HUES64 (cell line): ENCODE measurements at regions not wholly inside any gene's neighbourhood (a gene's known extent, or its start where the extent isn't known, plus 50 kb on each side); places are given as distances from the start of the nearest gene placed in this dataset.
"Not testable (repeated sequence)": the region's sequence is repeated elsewhere in the genome, so short reads cannot be mapped to it uniquely, and the experiment has no call there.

Source experiments
- H3K27ac ChIP-seq: 2 replicates; pipeline ENCODE4 v1.7.0; 2013; ENCODE audit warnings: low read depth, low read length, inconsistent platforms
- H3K27me3 ChIP-seq: 2 replicates; pipeline ENCODE4 v1.6.1; 2013; ENCODE audit warnings: mild to moderate bottlenecking, low read length; ENCODE audit not compliant: insufficient read depth
- H3K36me3 ChIP-seq: 2 replicates; pipeline ENCODE4 v1.6.1; 2013; ENCODE audit warnings: mild to moderate bottlenecking, low read length; ENCODE audit not compliant: insufficient read depth
- H3K4me1 ChIP-seq: 2 replicates; pipeline ENCODE4 v1.6.1; 2013; ENCODE audit warnings: mild to moderate bottlenecking, low read length, moderate library complexity; ENCODE audit not compliant: insufficient read depth
- H3K4me3 ChIP-seq: 2 replicates; pipeline ENCODE4 v1.5.1; 2013; ENCODE audit warnings: mild to moderate bottlenecking, low read length, moderate library complexity
- H3K9ac ChIP-seq: 2 replicates; pipeline ENCODE4 v1.6.1; 2013; ENCODE audit warnings: mild to moderate bottlenecking, low read depth, low read length
- H3K9me3 ChIP-seq: 2 replicates; pipeline ENCODE4 v1.6.1; 2013; ENCODE audit warnings: low read depth, low read length; ENCODE audit not compliant: insufficient read depth
- WGBS: fragments of 150-250, 120-280 bp; methylation state at CpG from one replicate; pipeline ENCODE4 v1.1.7; 2013; ENCODE audit warnings: missing lambda C conversion rate; 5-methylcytosine and 5-hydroxymethylcytosine counted together

DNA sequence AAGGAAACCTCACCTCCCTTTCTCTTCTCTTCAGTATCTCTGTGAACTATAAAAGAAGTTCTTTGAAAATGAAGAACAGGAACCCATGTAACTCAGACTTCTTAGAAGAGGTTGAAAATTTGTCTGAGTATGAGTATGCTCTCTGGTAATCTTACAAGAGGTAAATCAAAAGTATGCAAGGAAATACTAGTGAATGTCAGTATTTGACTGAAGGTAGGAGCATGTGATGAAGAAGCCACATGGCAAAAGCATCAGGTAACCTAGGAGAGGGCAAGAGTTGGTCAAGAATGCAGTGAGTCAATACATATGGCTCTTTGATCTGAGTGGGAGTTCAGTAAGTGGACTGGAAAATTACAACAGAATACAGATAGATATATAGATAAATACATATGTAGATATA lies 133.0 kb upstream of the NECTIN3 start:
- no peak overlapping the region for H3K4me3 ChIP-seq

DNA sequence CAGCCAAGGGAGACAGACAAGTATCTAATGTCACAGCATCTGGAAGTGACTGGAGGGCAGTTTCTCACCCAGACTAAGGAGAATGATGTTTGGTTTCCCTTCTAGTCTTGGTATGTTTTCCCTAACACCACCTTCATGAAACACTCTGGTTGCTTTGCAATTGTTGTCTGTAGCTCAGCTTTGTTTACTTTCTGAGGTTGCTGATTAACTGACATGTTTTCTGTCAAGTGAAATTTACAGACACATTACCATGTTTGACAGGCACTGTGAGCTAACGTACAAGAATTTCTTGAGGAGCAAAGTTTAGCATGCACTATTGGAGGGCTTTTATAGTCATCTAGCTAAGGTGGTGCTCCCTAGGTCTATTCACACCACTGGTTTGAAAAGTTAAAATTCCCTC lies 131.6 kb upstream of the NECTIN3 start:
- Histone ChIP-seq H3K27me3 (no peaks in the 10 kb centered on the region), H3K9me3 (no peaks in the 10 kb centered on the region), H3K4me1 (no peaks in the 10 kb centered on the region), H3K9ac (no peak overlapping the region), H3K4me3 (no peak overlapping the region), H3K27ac (no peak overlapping the region), H3K36me3 (no peaks in the 10 kb centered on the region)
- WGBS: 92% methylated on average over 1 of the region's 1 CpG

More for the DNA sequence above, 133.0 kb upstream of the NECTIN3 start:
- no peak overlapping the region for H3K9ac ChIP-seq
- no peaks in the 10 kb centered on the region for H3K4me1 ChIP-seq
- no peaks in the 10 kb centered on the region for H3K9me3 ChIP-seq
- no peaks in the 10 kb centered on the region for H3K36me3 ChIP-seq
- H3K27ac ChIP-seq: no peak overlapping the region
- H3K27me3 ChIP-seq: no peaks in the 10 kb centered on the region

GRCh38 chr3:110944782-110945181 lies 126.8 kb upstream of the NECTIN3 start:
- no peaks in the 10 kb centered on the region for H3K4me1 ChIP-seq
- no peaks in the 10 kb centered on the region for H3K36me3 ChIP-seq
- no peak overlapping the region for H3K9ac ChIP-seq
- H3K27me3 ChIP-seq: no peaks in the 10 kb centered on the region
- H3K27ac ChIP-seq: no peak overlapping the region
- WGBS: 95% methylated on average over 1 of the region's 1 CpG
- H3K4me3 ChIP-seq: no peak overlapping the region
- H3K9me3 ChIP-seq: peaks cover 35% of the 10 kb centered on the region

GRCh38 chr3:110946810-110947209 lies 124.8 kb upstream of the NECTIN3 start:
- peaks cover 49% of the 10 kb centered on the region for H3K9me3 ChIP-seq
- H3K27me3 ChIP-seq: no peaks in the 10 kb centered on the region
- H3K27ac ChIP-seq: no peak overlapping the region
- no peaks in the 10 kb centered on the region for H3K36me3 ChIP-seq
- no peaks in the 10 kb centered on the region for H3K4me1 ChIP-seq
- no peak overlapping the region for H3K9ac ChIP-seq
- no peak overlapping the region for H3K4me3 ChIP-seq

GRCh38 chr3:110949194-110949593 lies 122.4 kb upstream of the NECTIN3 start:
- WGBS: 84% methylated on average over 1 of the region's 1 CpG

GRCh38 chr3:110955301-110955880 lies 116.2 kb upstream of the NECTIN3 start:
- H3K36me3 ChIP-seq: no peaks in the 10 kb centered on the region
- H3K9me3 ChIP-seq: peaks cover 12% of the 10 kb centered on the region; the same call in 1 of the 2 replicates
- no peaks in the 10 kb centered on the region for H3K27me3 ChIP-seq
- H3K9ac ChIP-seq: no peak overlapping the region
- H3K4me3 ChIP-seq: no peak overlapping the region
- no peaks in the 10 kb centered on the region for H3K4me1 ChIP-seq
- 92% methylated on average over 4 of the region's 4 CpGs for WGBS
- H3K27ac ChIP-seq: no peak overlapping the region

More at GRCh38 chr3:110949194-110949593, 122.4 kb upstream of the NECTIN3 start:
- not testable (repeated sequence) for H3K9ac ChIP-seq, H3K36me3 ChIP-seq, H3K27ac ChIP-seq, H3K4me1 ChIP-seq, H3K4me3 ChIP-seq, H3K27me3 ChIP-seq
- H3K9me3 ChIP-seq: peaks cover 53% of the 10 kb centered on the region

DNA sequence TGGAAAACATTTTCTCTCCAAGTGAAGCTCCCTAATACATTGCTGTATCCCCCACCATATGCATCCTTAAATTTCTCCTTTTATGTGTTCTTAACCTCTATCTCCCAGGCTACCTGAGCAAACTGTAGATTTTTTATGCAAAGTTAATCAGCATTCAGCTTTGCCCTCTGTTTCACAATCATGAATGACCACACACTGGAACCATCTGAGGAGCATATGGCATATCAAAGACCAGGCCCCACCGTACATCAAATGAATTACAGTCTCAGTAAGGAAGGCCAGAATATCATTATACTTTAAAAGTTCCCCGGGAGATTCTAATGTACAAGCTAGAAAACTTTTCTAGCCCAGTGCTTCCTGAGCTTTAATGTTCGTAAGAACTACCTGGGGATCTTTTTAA lies 115.5 kb upstream of the NECTIN3 start:
- WGBS: 99% methylated on average over 3 of the region's 3 CpGs
- no peaks in the 10 kb centered on the region for H3K4me1 ChIP-seq
- H3K36me3 ChIP-seq: no peaks in the 10 kb centered on the region
- H3K9me3 ChIP-seq: peaks cover 7% of the 10 kb centered on the region; the same call in 1 of the 2 replicates
- no peak overlapping the region for H3K4me3 ChIP-seq
- no peaks in the 10 kb centered on the region for H3K27me3 ChIP-seq
- no peak overlapping the region for H3K9ac ChIP-seq
- no peak overlapping the region for H3K27ac ChIP-seq

- Histone ChIP-seq H3K9me3 (no peaks in the 10 kb centered on the region; the same call in 1 of the 2 replicates), H3K27me3 (no peaks in the 10 kb centered on the region), H3K4me3 (no peak overlapping the region), H3K27ac (no peak overlapping the region), H3K36me3 (no peaks in the 10 kb centered on the region), H3K9ac (no peak overlapping the region), H3K4me1 (no peaks in the 10 kb centered on the region)
- WGBS: no CpG with 5 or more reads among the region's 1 CpG
Measured at GRCh38 chr3:110957247-110958025, 114.2 kb upstream of the NECTIN3 start.

GRCh38 chr3:110958313-110959147 lies 113.1 kb upstream of the NECTIN3 start:
- 96% methylated on average over 9 of the region's 10 CpGs for WGBS
- Histone ChIP-seq H3K9ac (no peak overlapping the region), H3K36me3 (no peaks in the 10 kb centered on the region), H3K4me3 (no peak overlapping the region), H3K9me3 (peaks cover 4% of the 10 kb centered on the region; the same call in 1 of the 2 replicates), H3K27ac (no peak overlapping the region), H3K27me3 (no peaks in the 10 kb centered on the region), H3K4me1 (no peaks in the 10 kb centered on the region)

DNA sequence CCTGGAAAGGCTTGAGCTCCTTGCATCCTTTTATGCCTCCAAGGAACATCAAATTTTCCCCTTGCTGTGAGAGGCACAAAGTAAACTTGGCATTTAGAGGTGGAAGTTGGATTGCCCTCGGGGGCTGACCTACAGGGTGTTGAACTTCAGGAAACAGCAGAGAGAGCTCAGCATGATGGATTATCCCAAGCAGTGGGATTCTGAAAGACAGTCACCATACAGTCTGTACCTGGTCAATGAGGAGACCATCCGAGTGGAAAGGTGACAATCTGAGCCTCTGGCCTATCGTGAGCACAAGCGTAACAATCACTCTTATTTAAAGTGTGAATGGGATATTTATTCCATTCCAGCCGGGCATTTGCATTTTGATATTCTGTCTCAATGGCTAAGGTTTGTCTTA lies 105.6 kb upstream of the NECTIN3 start:
- H3K4me3 ChIP-seq: no peak overlapping the region
- H3K9me3 ChIP-seq: peaks cover 42% of the 10 kb centered on the region
- no peaks in the 10 kb centered on the region for H3K4me1 ChIP-seq
- H3K27ac ChIP-seq: no peak overlapping the region
- no peaks in the 10 kb centered on the region for H3K36me3 ChIP-seq
- H3K9ac ChIP-seq: no peak overlapping the region
- H3K27me3 ChIP-seq: no peaks in the 10 kb centered on the region
- over 99% methylated on average over 4 of the region's 5 CpGs for WGBS

GRCh38 chr3:110966966-110967663 lies 104.5 kb upstream of the NECTIN3 start:
- H3K4me3 ChIP-seq: no peak overlapping the region
- no peaks in the 10 kb centered on the region for H3K4me1 ChIP-seq

More at GRCh38 chr3:110966966-110967663, 104.5 kb upstream of the NECTIN3 start:
- no peaks in the 10 kb centered on the region for H3K36me3 ChIP-seq
- peaks cover 42% of the 10 kb centered on the region for H3K9me3 ChIP-seq
- no peaks in the 10 kb centered on the region for H3K27me3 ChIP-seq
- WGBS: 97% methylated on average over 3 of the region's 3 CpGs
- no peak overlapping the region for H3K9ac ChIP-seq
- H3K27ac ChIP-seq: no peak overlapping the region
